Activated CD4-positive, alpha-beta memory T cell treated with anti-CD3 and anti-CD28 coated beads, Interleukin-2, amount 10 ng/mL, durations not matched to agents 7 days and 5 days (primary cell): ENCODE measurements at regions not wholly inside any gene's neighbourhood (a gene's known extent, or its start where the extent isn't known, plus 50 kb on each side); places are given as distances from the start of the nearest gene placed in this dataset.

ENCODE experiments used
- CTCF ChIA-PET: fragments of 350-600 bp; sonication (Branson Sonifier 250); formaldehyde crosslinking; loops from one replicate; lab custom pipeline; 2021; ENCODE audit warnings: antibody characterized with exemption, inconsistent platforms; lab: Charles Lee
- POLR2A ChIA-PET: fragments of 350-600 bp; sonication (Branson Sonifier 250); formaldehyde crosslinking; loops from one replicate; lab custom pipeline; 2021; ENCODE audit warnings: antibody characterized with exemption; lab: Charles Lee
- DNase-seq: peaks from one replicate; pipeline ENCODE4 v3.0.0-alpha.2; 2020
- H3K27ac Mint-ChIP-seq: one replicate; pipeline ENCODE4 v1.8.0; 2021; ENCODE audit warnings: mild to moderate bottlenecking, mixed read lengths
- H3K27me3 Mint-ChIP-seq: one replicate; pipeline ENCODE4 v1.8.0; 2021; ENCODE audit warnings: mixed read lengths
- H3K36me3 Mint-ChIP-seq: one replicate; pipeline ENCODE4 v1.8.0; 2021; ENCODE audit warnings: low read depth, mixed read lengths
- H3K4me1 Mint-ChIP-seq: one replicate; pipeline ENCODE4 v1.8.0; 2021; ENCODE audit warnings: mixed read lengths
- H3K4me3 Mint-ChIP-seq: one replicate; pipeline ENCODE4 v1.8.0; 2021; ENCODE audit warnings: mild to moderate bottlenecking, mixed read lengths
- H3K9me3 Mint-ChIP-seq: one replicate; pipeline ENCODE4 v1.8.0; 2021; ENCODE audit warnings: mixed read lengths

DNA sequence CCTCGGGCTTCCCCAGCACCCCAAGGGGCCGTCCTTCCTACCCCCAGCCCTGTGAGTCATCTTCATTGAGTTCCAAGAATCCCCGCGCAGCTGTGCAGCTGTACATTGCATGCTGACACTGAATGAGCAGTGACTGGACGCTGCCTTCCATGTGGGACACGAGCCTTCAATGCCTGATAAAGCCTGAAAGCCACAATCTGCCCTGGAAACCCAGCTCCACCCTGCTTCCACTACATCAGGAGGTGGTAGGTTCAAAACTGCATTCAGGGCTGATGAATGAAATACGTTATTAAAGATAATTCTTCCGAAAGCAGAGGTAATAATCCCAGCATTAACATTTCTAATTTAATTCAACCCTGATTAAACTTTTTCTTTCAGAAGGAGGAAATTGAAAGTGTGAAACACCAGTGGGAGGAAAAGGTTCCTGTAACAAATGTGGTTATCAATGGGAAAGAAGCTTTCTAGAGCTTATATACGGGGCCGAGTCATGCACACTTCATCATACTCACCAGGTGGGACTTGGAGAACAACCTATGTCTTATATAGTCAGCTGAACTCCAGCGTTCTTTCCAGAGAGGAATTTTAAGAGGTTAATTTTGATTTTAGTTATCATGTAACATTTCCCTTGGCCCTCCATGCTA is 360.1 kb downstream of the LPIN1 start:
- Mint-ChIP-seq H3K4me1 (peaks cover 17% of the 10 kb centered on the region), H3K9me3 (no peaks in the 10 kb centered on the region), H3K4me3 (no peak overlapping the region), H3K27me3 (peaks cover 2% of the 10 kb centered on the region), H3K27ac (no peak overlapping the region), H3K36me3 (no peaks in the 10 kb centered on the region)
- ChIA-PET CTCF (interaction anchor here (1.4 kb wide), 1 partner anchor 10 kb away, joined by 5 read pairs; no protein-coding TSS in a partner anchor), POLR2A (interaction anchor here (0.5 kb wide), 1 partner anchor 70 kb away, joined by 4 read pairs; no protein-coding TSS in a partner anchor)
- DNase-seq, result peak; percentile 33

- H3K27ac Mint-ChIP-seq, result no peak overlapping the region
- no peak overlapping the region for H3K4me3 Mint-ChIP-seq
- ChIA-PET POLR2A (no interaction called here), CTCF (interaction anchor here (1.4 kb wide), 1 partner anchor 11 kb away, joined by 5 read pairs; no protein-coding TSS in a partner anchor)
- H3K4me1 Mint-ChIP-seq, result peaks cover 17% of the 10 kb centered on the region
- DNase-seq, result no peak
- no peaks in the 10 kb centered on the region for H3K9me3 Mint-ChIP-seq
- H3K27me3 Mint-ChIP-seq, result peaks cover 2% of the 10 kb centered on the region
- H3K36me3 Mint-ChIP-seq, result no peaks in the 10 kb centered on the region
Measured at GRCh38 chr2:12107321-12107720, 360.9 kb downstream of the LPIN1 start.

DNA sequence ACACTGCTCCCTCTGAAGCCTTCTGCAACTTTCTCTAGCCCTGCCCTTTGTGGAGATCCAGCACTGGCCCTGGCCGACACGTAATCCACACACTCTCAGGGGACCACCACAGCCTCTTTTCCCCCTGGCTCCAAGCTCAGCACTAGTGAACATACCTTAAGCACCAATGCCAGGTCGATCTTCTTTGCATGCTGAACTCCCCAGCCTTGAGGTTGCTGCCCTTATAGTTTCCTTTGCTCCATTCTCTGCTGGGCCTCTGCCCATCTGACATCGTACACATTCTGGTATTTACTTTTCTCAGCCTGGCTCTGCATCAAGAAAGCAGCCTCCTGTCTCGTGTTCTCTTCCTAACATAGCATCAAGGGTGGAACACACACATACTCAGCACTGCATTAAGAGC is 361.5 kb downstream of the LPIN1 start:
- H3K4me1 Mint-ChIP-seq, result peaks cover 17% of the 10 kb centered on the region
- H3K27me3 Mint-ChIP-seq, result peaks cover 2% of the 10 kb centered on the region
- CTCF ChIA-PET, result no interaction called here
- no peak overlapping the region for H3K27ac Mint-ChIP-seq
- no peaks in the 10 kb centered on the region for H3K9me3 Mint-ChIP-seq
- H3K4me3 Mint-ChIP-seq, result no peak overlapping the region
- POLR2A ChIA-PET, result no interaction called here
- no peak for DNase-seq
- H3K36me3 Mint-ChIP-seq, result no peaks in the 10 kb centered on the region

DNA sequence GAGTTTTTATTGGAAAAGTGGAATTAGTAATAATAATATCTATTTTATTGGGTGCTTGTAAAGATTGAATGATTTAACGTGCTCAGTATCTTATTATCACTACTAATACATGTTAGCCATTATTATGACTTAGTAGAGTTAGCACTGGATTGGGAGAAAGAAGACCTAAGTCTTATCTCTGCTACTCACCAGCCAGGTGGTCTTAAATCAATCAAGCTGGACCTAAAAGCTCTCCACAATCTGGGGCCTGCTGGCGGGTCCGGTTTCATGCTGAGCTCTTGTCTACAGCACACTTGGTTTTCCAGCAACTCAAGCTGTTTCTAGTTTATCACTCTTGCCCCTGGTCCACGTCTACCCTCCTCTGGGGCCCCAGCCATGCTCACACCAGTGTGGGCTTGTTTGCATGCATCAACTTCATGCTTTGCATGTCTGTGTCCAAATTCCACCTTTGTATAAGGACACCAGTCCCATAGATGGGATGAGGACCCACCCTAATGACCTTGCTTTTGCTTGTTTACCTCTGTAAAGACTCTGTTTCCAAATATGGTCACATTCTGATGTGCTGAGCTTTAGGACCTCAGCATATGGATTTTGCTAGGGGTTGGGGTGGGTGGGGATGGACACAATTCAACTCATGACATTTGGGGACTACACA is 363.1 kb downstream of the LPIN1 start:
- H3K4me3 Mint-ChIP-seq, result no peak overlapping the region
- no peak overlapping the region for H3K27ac Mint-ChIP-seq
- ChIA-PET POLR2A (interaction anchor here (0.6 kb wide), 1 partner anchor 9 kb away, joined by 3 read pairs; no protein-coding TSS in a partner anchor), CTCF (no interaction called here)
- peaks cover 17% of the 10 kb centered on the region for H3K4me1 Mint-ChIP-seq
- no peak for DNase-seq
- no peaks in the 10 kb centered on the region for H3K9me3 Mint-ChIP-seq
- H3K36me3 Mint-ChIP-seq, result no peaks in the 10 kb centered on the region
- H3K27me3 Mint-ChIP-seq, result peaks cover 2% of the 10 kb centered on the region

- peaks cover 2% of the 10 kb centered on the region for H3K27me3 Mint-ChIP-seq
- H3K36me3 Mint-ChIP-seq, result no peaks in the 10 kb centered on the region
- no peak overlapping the region for H3K27ac Mint-ChIP-seq
- no peaks in the 10 kb centered on the region for H3K9me3 Mint-ChIP-seq
- no peak overlapping the region for H3K4me3 Mint-ChIP-seq
- ChIA-PET CTCF (no interaction called here), POLR2A (interaction anchor here (0.6 kb wide), 1 partner anchor 9 kb away, joined by 3 read pairs; no protein-coding TSS in a partner anchor)
- no peak for DNase-seq
- peaks cover 17% of the 10 kb centered on the region for H3K4me1 Mint-ChIP-seq
Measured at GRCh38 chr2:12110074-12110473, 363.6 kb downstream of the LPIN1 start.

GRCh38 chr2:12110481-12110880 is 364.0 kb downstream of the LPIN1 start:
- Mint-ChIP-seq H3K9me3 (no peaks in the 10 kb centered on the region), H3K27me3 (peaks cover 2% of the 10 kb centered on the region), H3K27ac (no peak overlapping the region), H3K36me3 (no peaks in the 10 kb centered on the region), H3K4me3 (no peak overlapping the region), H3K4me1 (peaks cover 16% of the 10 kb centered on the region)
- CTCF ChIA-PET, result interaction anchor here (0.5 kb wide), 1 partner anchor 254 kb away, joined by 4 read pairs; no protein-coding TSS in a partner anchor
- POLR2A ChIA-PET, result interaction anchor here (0.6 kb wide), 1 partner anchor 8 kb away, joined by 3 read pairs; no protein-coding TSS in a partner anchor
- DNase-seq, result no peak

- CTCF ChIA-PET, result no interaction called here
- Mint-ChIP-seq H3K36me3 (no peaks in the 10 kb centered on the region), H3K4me3 (no peak overlapping the region), H3K4me1 (peaks cover 7% of the 10 kb centered on the region), H3K27me3 (no peaks in the 10 kb centered on the region), H3K27ac (no peak overlapping the region), H3K9me3 (no peaks in the 10 kb centered on the region)
- POLR2A ChIA-PET, result no interaction called here
- DNase-seq, result no peak
Measured at GRCh38 chr2:12113412-12113811, 367.0 kb downstream of the LPIN1 start.

DNA sequence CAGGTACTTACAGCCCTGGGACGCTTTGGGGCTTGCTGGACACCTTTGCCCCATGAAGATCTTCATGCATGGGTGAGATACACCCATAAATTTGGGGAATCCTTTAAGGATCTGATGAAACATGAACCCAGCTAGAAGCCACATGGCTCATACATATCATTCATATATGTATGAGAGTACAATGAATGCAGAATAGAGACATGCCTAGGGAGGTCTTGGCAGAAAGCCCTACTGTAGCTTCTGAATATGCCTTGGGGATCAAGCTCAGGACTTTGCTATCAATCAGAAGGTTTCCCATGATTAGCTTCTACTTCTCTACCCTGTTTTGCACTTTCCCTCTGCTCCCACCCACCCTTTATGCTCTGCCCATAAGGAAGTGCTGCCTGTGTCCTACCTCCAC is 368.4 kb downstream of the LPIN1 start:
- Mint-ChIP-seq H3K4me3 (no peak overlapping the region), H3K27ac (no peak overlapping the region), H3K9me3 (no peaks in the 10 kb centered on the region), H3K27me3 (no peaks in the 10 kb centered on the region), H3K36me3 (no peaks in the 10 kb centered on the region), H3K4me1 (peaks cover 7% of the 10 kb centered on the region)
- POLR2A ChIA-PET, result no interaction called here
- DNase-seq, result no peak
- CTCF ChIA-PET, result interaction anchor here (1.2 kb wide), 1 partner anchor 20 kb away, joined by 3 read pairs; no protein-coding TSS in a partner anchor

DNA sequence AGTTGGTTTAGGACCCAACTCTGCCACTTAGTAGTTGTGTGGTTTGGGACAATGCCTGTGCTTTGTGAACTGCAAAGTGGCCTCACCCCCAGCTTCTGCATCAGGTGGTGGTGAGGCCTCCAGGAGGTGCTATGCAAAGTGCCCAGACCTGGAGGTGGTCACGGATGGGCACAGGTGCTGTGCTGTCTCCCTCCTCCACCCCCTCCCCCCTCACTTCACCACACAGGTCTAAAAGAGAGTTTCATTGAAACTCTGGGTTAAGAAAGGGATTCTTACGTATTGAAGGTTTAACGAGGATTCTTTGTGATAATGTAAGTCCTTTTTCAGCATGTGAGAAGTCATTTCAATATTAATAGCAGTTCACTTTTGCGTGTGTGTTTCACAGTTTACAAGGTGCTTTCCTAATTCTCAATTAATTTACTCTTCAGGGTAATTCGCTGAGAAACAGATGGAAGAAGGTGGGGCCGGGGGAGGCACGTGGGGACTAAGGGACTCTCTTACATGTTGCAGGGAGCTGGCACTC is 369.9 kb downstream of the LPIN1 start:
- POLR2A ChIA-PET, result interaction anchor here (0.6 kb wide), 1 partner anchor 13 kb away, joined by 3 read pairs; no protein-coding TSS in a partner anchor
- Mint-ChIP-seq H3K4me3 (no peak overlapping the region), H3K27me3 (no peaks in the 10 kb centered on the region), H3K9me3 (no peaks in the 10 kb centered on the region), H3K4me1 (no peaks in the 10 kb centered on the region), H3K36me3 (no peaks in the 10 kb centered on the region), H3K27ac (no peak overlapping the region)
- no peak for DNase-seq
- CTCF ChIA-PET, result no interaction called here

- CTCF ChIA-PET, result no interaction called here
Measured at GRCh38 chr2:12119841-12120240, 373.4 kb downstream of the LPIN1 start.

GRCh38 chr2:12120281-12121150 is 374.1 kb downstream of the LPIN1 start:
- no peaks in the 10 kb centered on the region for H3K9me3 Mint-ChIP-seq
- no peaks in the 10 kb centered on the region for H3K36me3 Mint-ChIP-seq
- no peaks in the 10 kb centered on the region for H3K27me3 Mint-ChIP-seq
- ChIA-PET CTCF (no interaction called here), POLR2A (no interaction called here)
- H3K4me3 Mint-ChIP-seq, result no peak overlapping the region
- no peak for DNase-seq
- H3K4me1 Mint-ChIP-seq, result no peaks in the 10 kb centered on the region
- no peak overlapping the region for H3K27ac Mint-ChIP-seq

More at GRCh38 chr2:12119841-12120240, 373.4 kb downstream of the LPIN1 start:
- Mint-ChIP-seq H3K27ac (no peak overlapping the region), H3K36me3 (no peaks in the 10 kb centered on the region), H3K4me3 (no peak overlapping the region), H3K9me3 (no peaks in the 10 kb centered on the region), H3K4me1 (no peaks in the 10 kb centered on the region), H3K27me3 (no peaks in the 10 kb centered on the region)
- DNase-seq, result no peak
- POLR2A ChIA-PET, result no interaction called here

GRCh38 chr2:12124790-12125189 is 378.4 kb downstream of the LPIN1 start:
- peaks cover 11% of the 10 kb centered on the region for H3K4me1 Mint-ChIP-seq

More at GRCh38 chr2:12124790-12125189, 378.4 kb downstream of the LPIN1 start:
- ChIA-PET CTCF (no interaction called here), POLR2A (no interaction called here)
- H3K27me3 Mint-ChIP-seq, result no peaks in the 10 kb centered on the region
- no peak for DNase-seq
- H3K27ac Mint-ChIP-seq, result no peak overlapping the region
- H3K36me3 Mint-ChIP-seq, result no peaks in the 10 kb centered on the region
- no peak overlapping the region for H3K4me3 Mint-ChIP-seq
- no peaks in the 10 kb centered on the region for H3K9me3 Mint-ChIP-seq
